MCF 10A (cell line): ENCODE measurements at regions not wholly inside any gene's neighbourhood (a gene's known extent, or its start where the extent isn't known, plus 50 kb on each side); places are given as distances from the start of the nearest gene placed in this dataset.

Source experiments
- BruUV-seq: library from RNA; stranded (reverse); fragments of 400-500 nt; replicated peaks from 2 replicates; lab custom pipeline; 2021; lab: Mats Ljungman, UMichigan
- CTCF ChIA-PET: fragments of 300-600 bp; sonication (Branson Sonifier 250); formaldehyde crosslinking; extraction: SDS; loops from one replicate; lab custom pipeline; 2021; ENCODE audit warnings: antibody characterized with exemption, inconsistent platforms; lab: Yijun Ruan, JAX
- POLR2A ChIA-PET: fragments of 300-600, 350-650 bp; sonication (Branson Sonifier 250); formaldehyde crosslinking; extraction: SDS; loops from one replicate; lab custom pipeline; 2020; ENCODE audit warnings: antibody characterized with exemption, inconsistent platforms; lab: Yijun Ruan, JAX
- DNase-seq: peaks from one replicate; pipeline ENCODE4 v3.0.0-alpha.2; 2018; ENCODE audit not compliant: unreplicated experiment
- H3K27ac Mint-ChIP-seq: one replicate; pipeline ENCODE4 v1.8.0; 2022; ENCODE audit warnings: mild to moderate bottlenecking, low read depth, mixed read lengths; ENCODE audit not compliant: unreplicated experiment
- H3K27me3 Mint-ChIP-seq: one replicate; pipeline ENCODE4 v1.8.0; 2022; ENCODE audit warnings: mixed read lengths; ENCODE audit not compliant: insufficient read depth, unreplicated experiment
- H3K36me3 Mint-ChIP-seq: one replicate; pipeline ENCODE4 v1.8.0; 2022; ENCODE audit warnings: mild to moderate bottlenecking, moderate library complexity, mixed read lengths; ENCODE audit not compliant: insufficient read depth, unreplicated experiment
- H3K4me1 Mint-ChIP-seq: one replicate; pipeline ENCODE4 v1.8.0; 2022; ENCODE audit warnings: mixed read lengths; ENCODE audit not compliant: insufficient read depth, unreplicated experiment
- H3K4me3 Mint-ChIP-seq: one replicate; pipeline ENCODE4 v1.8.0; 2022; ENCODE audit warnings: mild to moderate bottlenecking, moderate library complexity, mixed read lengths; ENCODE audit not compliant: unreplicated experiment
- H3K9me3 Mint-ChIP-seq: one replicate; pipeline ENCODE4 v1.8.0; 2022; ENCODE audit warnings: mixed read lengths; ENCODE audit not compliant: unreplicated experiment
- CTCF ChIP-seq: fragments of 200-600 bp; IDR thresholded peaks from one replicate; pipeline ENCODE4 v1.8.0; 2022; ENCODE audit warnings: antibody characterized with exemption, mild to moderate bottlenecking; ENCODE audit not compliant: unreplicated experiment
- intact Hi-C: fragments of 100-400 bp; cut with micrococcal nuclease; formaldehyde crosslinking; loops from 2 replicates; pipeline ENCODE4 v1.14.1; 2022

GRCh38 chr2:223273995-223274394, 222.0 kb downstream of the KCNE4 start:
- intact Hi-C loops: no loop called here
- no TSS peak for BruUV-seq
- no peaks in the 10 kb centered on the region for H3K36me3 Mint-ChIP-seq
- POLR2A ChIA-PET: interaction anchor here (0.5 to 0.8 kb wide), 2 partner anchors 38 to 334 kb away, joined by 3 read pairs; no protein-coding TSS in a partner anchor
- CTCF ChIA-PET: interaction anchor here (0.6 to 0.8 kb wide), 2 partner anchors 302 to 387 kb away, joined by 3 to 4 read pairs; no protein-coding TSS in a partner anchor
- H3K9me3 Mint-ChIP-seq: no peaks in the 10 kb centered on the region
- H3K4me3 Mint-ChIP-seq: no peak overlapping the region
- no peak overlapping the region for H3K27ac Mint-ChIP-seq
- no peak for DNase-seq
- peaks cover 10% of the 10 kb centered on the region for H3K4me1 Mint-ChIP-seq
- TF ChIP-seq CTCF: no peak
- no peaks in the 10 kb centered on the region for H3K27me3 Mint-ChIP-seq

DNA sequence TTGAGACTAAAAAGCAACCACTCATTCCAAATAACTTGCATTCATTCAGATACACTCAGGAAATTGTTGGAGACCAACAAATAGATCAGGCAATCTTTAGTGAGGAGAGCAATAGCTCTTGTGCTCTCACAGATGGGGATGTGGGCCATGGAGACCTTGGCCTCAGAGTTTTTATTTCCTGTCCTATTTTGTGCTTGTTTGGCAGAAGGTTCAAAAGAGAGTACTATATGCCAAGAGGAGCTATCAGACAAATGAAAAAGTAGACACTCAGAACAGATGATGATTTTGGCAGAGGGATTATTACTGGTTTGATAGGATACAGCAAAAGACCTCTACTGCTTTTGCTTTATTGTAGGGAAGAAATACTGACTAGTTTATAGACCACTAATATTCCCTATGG, 230.2 kb downstream of the KCNE4 start:
- Mint-ChIP-seq H3K4me3 (no peak overlapping the region), H3K36me3 (no peaks in the 10 kb centered on the region), H3K4me1 (no peaks in the 10 kb centered on the region), H3K27me3 (no peaks in the 10 kb centered on the region), H3K9me3 (no peaks in the 10 kb centered on the region), H3K27ac (no peak overlapping the region)
- ChIA-PET POLR2A (interaction anchor here (0.7 kb wide), 1 partner anchor 151 kb away, joined by 4 read pairs; no protein-coding TSS in a partner anchor), CTCF (no interaction called here)
- intact Hi-C loops: no loop called here
- no TSS peak for BruUV-seq
- no peak for DNase-seq
- TF ChIP-seq CTCF: no peak

DNA sequence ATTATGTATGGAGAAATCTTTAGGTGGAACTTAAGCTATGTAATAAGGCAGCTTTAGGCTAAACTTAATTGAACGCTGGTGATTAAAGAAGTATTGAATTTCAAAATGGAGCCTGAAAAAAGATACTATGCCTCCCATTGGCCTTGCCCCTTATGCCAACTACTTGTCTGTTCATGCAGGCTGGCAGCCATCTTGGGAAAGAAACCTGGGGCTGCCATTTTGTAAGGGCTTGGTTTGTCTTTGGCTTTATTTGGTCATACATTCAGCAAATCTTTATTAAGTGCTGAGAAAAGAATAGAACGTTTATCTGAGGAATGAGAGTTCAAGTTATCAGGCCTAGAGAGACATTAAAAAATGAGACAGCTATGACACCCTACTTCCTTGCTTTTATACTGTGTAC, 231.3 kb downstream of the KCNE4 start:
- no TSS peak for BruUV-seq
- no peaks in the 10 kb centered on the region for H3K4me1 Mint-ChIP-seq
- H3K27ac Mint-ChIP-seq: no peak overlapping the region
- intact Hi-C loops: no loop called here
- no peaks in the 10 kb centered on the region for H3K9me3 Mint-ChIP-seq
- DNase-seq: no peak
- CTCF ChIA-PET: no interaction called here
- no peak overlapping the region for H3K4me3 Mint-ChIP-seq
- no peaks in the 10 kb centered on the region for H3K27me3 Mint-ChIP-seq
- no peak for TF ChIP-seq CTCF
- no peaks in the 10 kb centered on the region for H3K36me3 Mint-ChIP-seq
- POLR2A ChIA-PET: no interaction called here

- H3K27ac Mint-ChIP-seq: no peak overlapping the region
- TF ChIP-seq CTCF: no peak
- CTCF ChIA-PET: no interaction called here
- H3K36me3 Mint-ChIP-seq: no peaks in the 10 kb centered on the region
- POLR2A ChIA-PET: no interaction called here
- no peak for DNase-seq
- BruUV-seq: no TSS peak
- intact Hi-C loops: no loop called here
- H3K4me1 Mint-ChIP-seq: no peaks in the 10 kb centered on the region
- no peak overlapping the region for H3K4me3 Mint-ChIP-seq
- H3K27me3 Mint-ChIP-seq: no peaks in the 10 kb centered on the region
- no peaks in the 10 kb centered on the region for H3K9me3 Mint-ChIP-seq
Measured at GRCh38 chr2:223283771-223284170, 231.8 kb downstream of the KCNE4 start.
